ENCODE measurements at regions not wholly inside any gene's neighbourhood (a gene's known extent, or its start where the extent isn't known, plus 50 kb on each side); places are given as distances from the start of the nearest gene placed in this dataset.
A peak's percentile ranks its signal among the peaks of the same experiment; 100 is the strongest.

- no peak for DNase-seq
These were observed 60.3 kb downstream of the SEC61B start for GRCh38 chr9:99282406-99282805.

DNA sequence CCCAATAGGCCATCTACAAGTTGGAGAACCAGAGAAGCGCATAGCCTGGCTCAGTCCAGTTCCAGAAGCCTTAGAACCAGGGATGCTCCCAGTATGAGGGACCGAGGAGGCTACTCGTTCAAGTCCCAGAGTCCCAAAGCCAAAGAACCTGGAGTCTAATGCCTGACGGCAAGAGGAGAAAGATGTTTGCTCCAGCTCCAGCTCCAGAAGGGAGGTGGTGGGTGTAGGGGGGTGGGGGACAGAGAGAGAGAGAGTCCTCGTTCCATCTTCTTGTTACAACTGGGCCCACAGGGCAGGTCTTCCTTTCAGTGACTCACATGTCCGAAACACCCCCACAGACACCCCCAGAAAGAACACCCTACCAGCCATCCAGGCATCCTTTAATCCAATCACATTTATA lies 63.9 kb downstream of the SEC61B start:
- no peak for DNase-seq

GRCh38 chr9:99286536-99286935 lies 64.5 kb downstream of the SEC61B start:
- no peak for DNase-seq

DNA sequence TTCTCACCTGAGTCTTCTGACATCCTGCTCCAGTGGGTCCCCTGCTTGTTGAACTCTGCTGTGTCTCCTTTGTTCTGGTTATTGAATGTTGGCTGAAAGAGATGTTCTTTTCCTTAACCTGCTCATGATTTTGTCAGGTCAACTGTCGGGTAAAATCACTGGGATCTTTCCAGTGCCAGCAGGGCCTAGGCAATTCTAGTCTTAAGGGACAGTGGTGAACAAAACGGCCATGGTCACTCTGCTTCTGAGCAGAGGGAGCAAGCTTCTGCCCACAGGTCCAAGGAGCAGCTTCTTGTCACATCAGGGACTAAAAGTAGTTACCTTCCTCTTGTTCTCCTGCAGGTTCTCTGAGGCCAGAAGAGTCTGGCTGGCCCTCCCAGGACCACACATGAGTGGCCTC lies 65.6 kb downstream of the SEC61B start:
- no peak for DNase-seq

DNA sequence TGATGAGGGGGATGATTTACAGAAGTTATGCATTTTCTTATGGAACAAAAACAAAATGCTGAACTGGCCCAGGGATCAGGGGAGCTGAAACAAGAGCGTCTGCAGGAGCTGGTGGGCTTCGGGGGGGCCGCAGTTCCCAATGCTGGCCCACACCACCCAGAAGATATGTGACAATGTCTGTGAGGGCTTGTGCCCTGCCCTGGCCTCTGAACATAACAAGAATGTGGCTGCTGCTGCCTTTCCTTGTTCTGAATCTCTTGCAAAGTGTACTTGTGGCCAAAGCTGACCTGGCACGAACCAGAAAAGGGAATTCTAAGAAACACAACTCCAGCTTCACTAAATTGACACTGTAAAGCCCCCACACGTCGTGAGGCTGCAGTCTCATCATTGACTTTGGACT lies 66.7 kb downstream of the SEC61B start:
- DNase-seq, result no peak

GRCh38 chr9:99294850-99295461 lies 72.9 kb downstream of the SEC61B start:
- DNase-seq, result no peak

GRCh38 chr9:99296291-99296951 lies 74.3 kb downstream of the SEC61B start:
- peak; percentile 40 for DNase-seq

- no peak for DNase-seq
These were observed 76.5 kb downstream of the SEC61B start for GRCh38 chr9:99298614-99299013.

- peak; percentile 81 for DNase-seq
These were observed 77.4 kb downstream of the SEC61B start for GRCh38 chr9:99299211-99300102.

DNA sequence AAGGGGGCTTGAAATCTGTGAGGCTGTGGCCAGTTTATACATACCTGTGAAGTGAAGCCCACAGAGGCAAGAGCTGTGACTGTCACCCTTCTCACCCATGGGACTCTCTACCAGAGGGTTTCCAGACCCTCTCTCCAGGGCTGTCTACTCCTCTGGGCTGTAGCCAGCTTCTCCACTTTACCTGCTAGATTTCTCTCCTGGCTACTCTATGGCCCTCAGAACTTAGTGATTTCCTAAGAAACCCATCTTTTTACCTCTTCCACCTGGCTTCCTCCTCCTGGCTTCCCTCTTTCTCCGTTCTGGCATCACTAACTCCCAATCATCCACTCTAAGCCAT lies 78.0 kb downstream of the SEC61B start:
- no peak for DNase-seq

- DNase-seq, result no peak
These were observed 78.5 kb downstream of the SEC61B start for GRCh38 chr9:99300603-99301002.

- no peak for DNase-seq
These were observed 81.1 kb downstream of the SEC61B start for GRCh38 chr9:99303177-99303576.

DNA sequence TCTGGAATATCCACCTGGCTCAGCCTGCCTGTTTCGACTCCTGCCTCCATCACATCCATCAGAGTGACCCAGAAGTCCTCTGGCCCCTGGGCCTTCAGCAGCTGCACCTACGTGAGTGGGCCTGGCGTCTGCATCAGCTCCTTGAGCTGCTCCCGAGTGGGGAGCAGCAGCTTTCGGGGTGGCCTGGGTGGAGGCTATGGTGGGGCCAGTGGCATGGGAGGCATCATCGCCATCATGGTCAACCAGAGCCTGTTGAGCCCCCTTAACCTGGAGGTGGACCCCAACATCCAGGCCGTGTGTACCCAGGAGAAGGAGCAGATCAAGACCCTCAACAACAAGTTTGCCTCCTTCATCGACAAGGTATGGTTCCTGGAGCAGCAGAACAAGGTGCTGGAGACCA lies 83.0 kb downstream of the SEC61B start:
- no peak for DNase-seq

- DNase-seq, result no peak
These were observed 84.0 kb downstream of the SEC61B start for GRCh38 chr9:99305820-99306811.

- DNase-seq, result no peak
These were observed 85.8 kb downstream of the SEC61B start for GRCh38 chr9:99307851-99308250.

- no peak for DNase-seq
These were observed 87.3 kb downstream of the SEC61B start for GRCh38 chr9:99309141-99309939.

DNA sequence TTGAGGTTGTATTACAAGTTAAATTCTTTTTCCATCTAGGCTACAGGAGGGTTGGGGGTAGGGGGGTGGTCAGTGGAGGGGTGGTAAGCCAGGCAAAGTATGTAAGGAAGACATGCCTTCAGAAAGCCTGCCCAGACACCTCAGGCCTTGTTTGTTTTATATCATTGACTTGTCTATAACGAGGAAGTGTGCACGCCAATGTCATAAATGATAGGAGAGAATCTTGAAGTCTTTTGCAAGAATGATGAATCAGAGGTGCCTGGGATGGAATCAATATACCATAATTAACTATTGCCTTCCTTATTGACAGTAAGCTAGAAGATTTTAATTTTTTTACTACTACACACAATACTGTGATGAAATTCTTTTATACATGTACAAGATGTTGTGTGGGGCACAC lies 90.7 kb downstream of the SEC61B start:
- no peak for DNase-seq

DNA sequence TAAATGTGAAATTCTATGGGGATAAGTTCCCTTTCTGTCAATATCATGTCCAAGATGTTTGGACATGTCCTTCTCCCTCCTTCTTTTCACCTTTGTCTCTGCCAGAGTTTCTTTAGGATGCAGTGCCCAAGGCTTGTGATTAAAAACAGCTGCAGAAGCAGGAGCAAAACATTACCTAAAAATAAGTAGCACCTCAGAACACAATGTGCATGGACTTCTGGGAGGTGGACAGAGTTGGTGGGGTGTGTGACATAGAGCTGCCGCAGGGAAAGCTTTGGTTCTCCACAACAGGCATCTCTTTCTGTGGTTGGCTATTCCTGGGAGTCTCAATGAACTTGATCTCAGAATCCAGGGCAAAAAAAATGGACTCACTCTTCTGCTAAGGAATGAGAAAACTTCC lies 97.0 kb downstream of the SEC61B start:
- no peak for DNase-seq

GRCh38 chr9:99322299-99322698 lies 100.2 kb downstream of the SEC61B start:
- no peak for DNase-seq

GRCh38 chr9:99326112-99326916 lies 104.2 kb downstream of the SEC61B start:
- DNase-seq, result peak; percentile 28

DNA sequence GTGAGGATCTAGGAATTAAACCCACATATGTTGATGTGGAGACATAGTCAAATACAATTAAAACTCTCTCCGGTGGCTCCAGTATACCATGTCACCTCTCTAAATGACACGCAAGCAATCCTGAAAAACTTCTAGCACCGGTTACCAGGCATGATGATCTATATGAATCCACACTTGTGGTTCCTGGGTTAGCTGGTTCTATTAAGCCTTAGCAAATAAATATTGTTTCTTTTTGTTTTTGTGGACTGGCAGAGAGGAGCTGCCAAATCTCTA lies 104.8 kb downstream of the SEC61B start:
- DNase-seq, result no peak
